ENCODE measurements at regions not wholly inside any gene's neighbourhood (a gene's known extent, or its start where the extent isn't known, plus 50 kb on each side); places are given as distances from the start of the nearest gene placed in this dataset.

- H3K4me1 ChIP-seq (ENCODE audit: insufficient read depth, low read length) = no peaks in the 10 kb centered on the region
- H3K36me3 ChIP-seq (ENCODE audit: insufficient read depth, low read length) = no peaks in the 10 kb centered on the region
- no peaks in the 10 kb centered on the region for H3K27me3 ChIP-seq (ENCODE audit: insufficient read depth, low read length, poor library complexity)
- no peak overlapping the region for H2AFZ ChIP-seq (ENCODE audit: low read depth, low read length)
- no peak overlapping the region for H3K4me2 ChIP-seq (ENCODE audit: insufficient read depth, low read length)
- H3K79me2 ChIP-seq (ENCODE audit: insufficient read depth, low read length) = no peaks in the 10 kb centered on the region
- H4K20me1 ChIP-seq (ENCODE audit: insufficient read depth, low read length) = no peaks in the 10 kb centered on the region
- no peak overlapping the region for H3K9ac ChIP-seq (ENCODE audit: low read depth, low read length)
- H3K4me3 ChIP-seq (ENCODE audit: low read depth in 1 of 2, low read length in 2 of 2) = no peak overlapping the region
- H3K9me3 ChIP-seq (ENCODE audit: insufficient read depth, low read length, severe bottlenecking) = no peaks in the 10 kb centered on the region
- no peak for TF ChIP-seq EZH2 (IDR thresholded peaks at IDR 0.05; ENCODE audit: borderline replicate concordance, low read depth, low read length, severe bottlenecking)
- TF ChIP-seq CTCF (IDR thresholded peaks at IDR 0.05; ENCODE audit: borderline replicate concordance, extremely low read depth, low read length, poor library complexity, severe bottlenecking) = no peak
- ATAC-seq (ENCODE audit: insufficient read depth, low read depth) (no peak), DNase-seq (no peak)
- no peak overlapping the region for H3K27ac ChIP-seq (ENCODE audit: low read length)
These were observed 235.1 kb downstream of the NRIP1 start for GRCh38 chr21:14829685-14830084.

DNA sequence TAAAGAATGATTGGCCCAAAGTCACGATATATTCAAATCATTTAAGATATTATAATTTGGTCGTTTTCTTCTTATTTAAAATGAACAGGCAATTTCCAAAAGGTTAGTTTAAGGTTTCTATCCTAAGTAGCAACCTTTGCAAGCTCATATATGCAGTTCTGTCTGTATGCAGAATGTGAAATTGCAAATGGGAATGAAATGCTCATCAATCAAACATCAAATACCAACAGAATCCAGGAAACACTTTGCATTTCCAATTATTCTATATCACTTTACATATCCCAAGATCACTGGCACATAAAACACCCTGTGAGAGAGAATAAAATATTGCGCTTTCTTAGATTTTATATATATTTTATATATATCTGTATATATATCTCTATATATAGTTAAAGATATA lies 237.3 kb downstream of the NRIP1 start:
- Histone ChIP-seq H3K9ac (ENCODE audit: low read depth, low read length) (no peak overlapping the region), H3K9me3 (ENCODE audit: insufficient read depth, low read length, severe bottlenecking) (no peaks in the 10 kb centered on the region), H3K4me3 (ENCODE audit: low read depth in 1 of 2, low read length in 2 of 2) (no peak overlapping the region), H3K27me3 (ENCODE audit: insufficient read depth, low read length, poor library complexity) (no peaks in the 10 kb centered on the region), H3K79me2 (ENCODE audit: insufficient read depth, low read length) (no peaks in the 10 kb centered on the region), H2AFZ (ENCODE audit: low read depth, low read length) (no peak overlapping the region), H3K36me3 (ENCODE audit: insufficient read depth, low read length) (no peaks in the 10 kb centered on the region), H3K4me2 (ENCODE audit: insufficient read depth, low read length) (no peak overlapping the region), H3K4me1 (ENCODE audit: insufficient read depth, low read length) (no peaks in the 10 kb centered on the region), H4K20me1 (ENCODE audit: insufficient read depth, low read length) (no peaks in the 10 kb centered on the region), H3K27ac (ENCODE audit: low read length) (no peak overlapping the region)
- TF ChIP-seq CTCF (IDR thresholded peaks at IDR 0.05; ENCODE audit: borderline replicate concordance, extremely low read depth, low read length, poor library complexity, severe bottlenecking) (no peak), EZH2 (IDR thresholded peaks at IDR 0.05; ENCODE audit: borderline replicate concordance, low read depth, low read length, severe bottlenecking) (no peak)
- no peak for ATAC-seq (ENCODE audit: insufficient read depth, low read depth)
- DNase-seq = no peak

- no peak for DNase-seq
These were observed 238.2 kb downstream of the NRIP1 start for GRCh38 chr21:14826630-14827029.

More at GRCh38 chr21:14826630-14827029, 238.2 kb downstream of the NRIP1 start:
- Histone ChIP-seq H3K4me3 (ENCODE audit: low read depth in 1 of 2, low read length in 2 of 2) (no peak overlapping the region), H3K27ac (ENCODE audit: low read length) (no peak overlapping the region), H2AFZ (ENCODE audit: low read depth, low read length) (no peak overlapping the region), H3K79me2 (ENCODE audit: insufficient read depth, low read length) (no peaks in the 10 kb centered on the region), H3K36me3 (ENCODE audit: insufficient read depth, low read length) (no peaks in the 10 kb centered on the region), H3K27me3 (ENCODE audit: insufficient read depth, low read length, poor library complexity) (no peaks in the 10 kb centered on the region), H3K9me3 (ENCODE audit: insufficient read depth, low read length, severe bottlenecking) (no peaks in the 10 kb centered on the region), H3K4me2 (ENCODE audit: insufficient read depth, low read length) (no peak overlapping the region), H4K20me1 (ENCODE audit: insufficient read depth, low read length) (no peaks in the 10 kb centered on the region), H3K9ac (ENCODE audit: low read depth, low read length) (no peak overlapping the region), H3K4me1 (ENCODE audit: insufficient read depth, low read length) (no peaks in the 10 kb centered on the region)
- TF ChIP-seq CTCF (IDR thresholded peaks at IDR 0.05; ENCODE audit: borderline replicate concordance, extremely low read depth, low read length, poor library complexity, severe bottlenecking) (no peak), EZH2 (IDR thresholded peaks at IDR 0.05; ENCODE audit: borderline replicate concordance, low read depth, low read length, severe bottlenecking) (no peak)
- no peak for ATAC-seq (ENCODE audit: insufficient read depth, low read depth)
